ENCODE measurements at regions not wholly inside any gene's neighbourhood (a gene's known extent, or its start where the extent isn't known, plus 50 kb on each side); places are given as distances from the start of the nearest gene placed in this dataset.

DNA sequence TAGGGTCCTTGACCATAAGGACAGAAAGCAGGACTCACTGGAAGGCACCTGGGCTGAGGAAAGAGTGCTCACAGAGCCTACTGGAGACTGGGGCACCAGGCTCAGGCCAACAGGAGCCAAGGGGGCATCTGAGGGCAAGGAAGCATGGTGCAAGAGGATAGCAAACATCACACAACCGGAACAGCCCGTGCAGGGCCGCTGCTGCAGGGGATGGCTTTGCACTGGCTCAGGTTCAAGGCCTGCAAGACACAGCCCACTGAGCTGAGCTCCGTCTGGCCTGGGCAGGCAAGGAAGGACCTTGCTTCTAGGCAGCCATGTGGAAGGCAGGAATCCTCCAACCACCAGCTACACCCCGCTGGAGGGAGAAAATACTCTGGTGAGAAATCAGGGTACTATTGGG, 59.8 kb upstream of the KIF26B start:
- Histone ChIP-seq H3K9me3 (replicated peaks; ENCODE audit: control insufficient read depth, insufficient read depth, low read length) (no peaks in the 10 kb centered on the region), H3K4me2 (ENCODE audit: control insufficient read depth, insufficient read depth) (no peak overlapping the region), H3K4me3 (no peak overlapping the region), H3K27me3 (replicated peaks in 1 of 2; ENCODE audit: control insufficient read depth in 2 of 2, insufficient read depth in 2 of 2, low read length in 1 of 2) (no peaks in the 10 kb centered on the region; a peak in 1 of 4 replicates), H2AFZ (ENCODE audit: control insufficient read depth, low read depth, low read length) (no peak overlapping the region), H3K4me1 (ENCODE audit: control insufficient read depth, insufficient read depth, low read length) (no peaks in the 10 kb centered on the region), H4K20me1 (ENCODE audit: control insufficient read depth, insufficient read depth) (no peaks in the 10 kb centered on the region), H3K79me2 (ENCODE audit: control insufficient read depth, insufficient read depth, low read length) (no peaks in the 10 kb centered on the region), H3K36me3 (ENCODE audit: control insufficient read depth in 2 of 2, insufficient read depth in 2 of 2, low read length in 1 of 2) (no peaks in the 10 kb centered on the region), H3K9ac (ENCODE audit: control insufficient read depth, insufficient read depth, low read length) (no peak overlapping the region), H3K27ac (ENCODE audit: control insufficient read depth, insufficient read depth) (no peak overlapping the region)
- DNase-seq (ENCODE audit: low read depth, low spot score) (no peak), ATAC-seq (no peak), FAIRE-seq (no peak)
- no peak for TF ChIP-seq KAT2A (conservative IDR thresholded peaks at IDR 0.05; ENCODE audit: control insufficient read depth, low read depth, low read length)
- TF ChIP-seq, protein P1, sequence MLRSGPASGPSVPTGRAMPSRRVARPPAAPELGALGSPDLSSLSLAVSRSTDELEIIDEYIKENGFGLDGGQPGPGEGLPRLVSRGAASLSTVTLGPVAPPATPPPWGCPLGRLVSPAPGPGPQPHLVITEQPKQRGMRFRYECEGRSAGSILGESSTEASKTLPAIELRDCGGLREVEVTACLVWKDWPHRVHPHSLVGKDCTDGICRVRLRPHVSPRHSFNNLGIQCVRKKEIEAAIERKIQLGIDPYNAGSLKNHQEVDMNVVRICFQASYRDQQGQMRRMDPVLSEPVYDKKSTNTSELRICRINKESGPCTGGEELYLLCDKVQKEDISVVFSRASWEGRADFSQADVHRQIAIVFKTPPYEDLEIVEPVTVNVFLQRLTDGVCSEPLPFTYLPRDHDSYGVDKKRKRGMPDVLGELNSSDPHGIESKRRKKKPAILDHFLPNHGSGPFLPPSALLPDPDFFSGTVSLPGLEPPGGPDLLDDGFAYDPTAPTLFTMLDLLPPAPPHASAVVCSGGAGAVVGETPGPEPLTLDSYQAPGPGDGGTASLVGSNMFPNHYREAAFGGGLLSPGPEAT (IDR thresholded peaks at IDR 0.05; ENCODE audit: low read depth): no peak
- TF ChIP-seq ZNF384 (IDR thresholded peaks at IDR 0.05; ENCODE audit: borderline replicate concordance, low read depth, low read length): no peak
- no peak for TF ChIP-seq SRF (IDR thresholded peaks at IDR 0.05; ENCODE audit: low read depth in 2 of 2, low read length in 2 of 2)
- TF ChIP-seq RFX5 (IDR thresholded peaks at IDR 0.05; ENCODE audit: low read depth, low read length): no peak
- TF ChIP-seq, protein P2, sequence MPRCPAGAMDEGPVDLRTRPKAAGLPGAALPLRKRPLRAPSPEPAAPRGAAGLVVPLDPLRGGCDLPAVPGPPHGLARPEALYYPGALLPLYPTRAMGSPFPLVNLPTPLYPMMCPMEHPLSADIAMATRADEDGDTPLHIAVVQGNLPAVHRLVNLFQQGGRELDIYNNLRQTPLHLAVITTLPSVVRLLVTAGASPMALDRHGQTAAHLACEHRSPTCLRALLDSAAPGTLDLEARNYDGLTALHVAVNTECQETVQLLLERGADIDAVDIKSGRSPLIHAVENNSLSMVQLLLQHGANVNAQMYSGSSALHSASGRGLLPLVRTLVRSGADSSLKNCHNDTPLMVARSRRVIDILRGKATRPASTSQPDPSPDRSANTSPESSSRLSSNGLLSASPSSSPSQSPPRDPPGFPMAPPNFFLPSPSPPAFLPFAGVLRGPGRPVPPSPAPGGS (IDR thresholded peaks at IDR 0.05; ENCODE audit: borderline replicate concordance, insufficient read depth, low read depth, low read length, poor library complexity, severe bottlenecking): no peak
- TF ChIP-seq, protein P3, sequence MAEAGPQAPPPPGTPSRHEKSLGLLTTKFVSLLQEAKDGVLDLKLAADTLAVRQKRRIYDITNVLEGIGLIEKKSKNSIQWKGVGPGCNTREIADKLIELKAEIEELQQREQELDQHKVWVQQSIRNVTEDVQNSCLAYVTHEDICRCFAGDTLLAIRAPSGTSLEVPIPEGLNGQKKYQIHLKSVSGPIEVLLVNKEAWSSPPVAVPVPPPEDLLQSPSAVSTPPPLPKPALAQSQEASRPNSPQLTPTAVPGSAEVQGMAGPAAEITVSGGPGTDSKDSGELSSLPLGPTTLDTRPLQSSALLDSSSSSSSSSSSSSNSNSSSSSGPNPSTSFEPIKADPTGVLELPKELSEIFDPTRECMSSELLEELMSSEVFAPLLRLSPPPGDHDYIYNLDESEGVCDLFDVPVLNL (IDR thresholded peaks at IDR 0.05; ENCODE audit: low read depth, low read length): no peak
- TF ChIP-seq SUZ12 (IDR thresholded peaks at IDR 0.05; ENCODE audit: unreplicated experiment): no peak
- no peak for TF ChIP-seq NFXL1 (IDR thresholded peaks at IDR 0.05; ENCODE audit: borderline replicate concordance)
- TF ChIP-seq, protein P4, sequence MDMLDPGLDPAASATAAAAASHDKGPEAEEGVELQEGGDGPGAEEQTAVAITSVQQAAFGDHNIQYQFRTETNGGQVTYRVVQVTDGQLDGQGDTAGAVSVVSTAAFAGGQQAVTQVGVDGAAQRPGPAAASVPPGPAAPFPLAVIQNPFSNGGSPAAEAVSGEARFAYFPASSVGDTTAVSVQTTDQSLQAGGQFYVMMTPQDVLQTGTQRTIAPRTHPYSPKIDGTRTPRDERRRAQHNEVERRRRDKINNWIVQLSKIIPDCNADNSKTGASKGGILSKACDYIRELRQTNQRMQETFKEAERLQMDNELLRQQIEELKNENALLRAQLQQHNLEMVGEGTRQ (IDR thresholded peaks at IDR 0.05; ENCODE audit: borderline replicate concordance, low read depth, low read length): no peak
- 12% methylated on average over 5 of the region's 5 CpGs for WGBS (ENCODE audit: insufficient coverage, insufficient replicate concordance, low lambda C conversion rate, missing lambda C conversion rate)
- ChIA-PET SMC1A (ENCODE audit: uncharacterized antibody, unreplicated experiment) (no interaction called here), CTCF (no interaction called here), POLR2A (no interaction called here), RAD21 (ENCODE audit: unreplicated experiment) (no interaction called here)
- in situ Hi-C loops (cut with MboI): no loop called here
- no TSS peak for BruUV-seq (replicated peaks)
- intact Hi-C loops (cut with micrococcal nuclease; ENCODE audit: unreplicated experiment): no loop called here
